GM12891 (cell line): ENCODE measurements at regions not wholly inside any gene's neighbourhood (a gene's known extent, or its start where the extent isn't known, plus 50 kb on each side); places are given as distances from the start of the nearest gene placed in this dataset.

Experiments
- PAX5 ChIP-seq: IDR thresholded peaks from 2 replicates; pipeline ENCODE4 v1.6.1; 2011; ENCODE audit warnings: low read length, moderate library complexity, mild to moderate bottlenecking; ENCODE audit not compliant: insufficient read depth, severe bottlenecking
- POLR2A ChIP-seq: IDR thresholded peaks from 2 replicates; pipeline ENCODE4 v1.6.1; 2011; ENCODE audit warnings: low read depth, low read length, control low read depth
- POLR2AphosphoS5 ChIP-seq: IDR thresholded peaks from 2 replicates; pipeline ENCODE4 v1.6.1; 2011; ENCODE audit warnings: low read depth, low read length, control low read depth
- TAF1 ChIP-seq: IDR thresholded peaks from 2 replicates; pipeline ENCODE4 v1.6.1; 2011; ENCODE audit warnings: low read depth, low read length, control low read depth

GRCh38 chr15:35810007-35810406 is 264.0 kb upstream of the DPH6 start:
- no peak for TF ChIP-seq POLR2AphosphoS5
- TF ChIP-seq POLR2A, result no peak
- no peak for TF ChIP-seq PAX5
- no peak for TF ChIP-seq TAF1
